HCT116 (cell line): ENCODE measurements at regions not wholly inside any gene's neighbourhood (a gene's known extent, or its start where the extent isn't known, plus 50 kb on each side); places are given as distances from the start of the nearest gene placed in this dataset.

Experiments used
- ATAC-seq: fragments of 200-7000 bp; cut with Tn5 transposase; 2 replicates; pipeline ENCODE4 v1.9.1; 2020; ENCODE audit warnings: mild to moderate bottlenecking, moderate library complexity
- BruUV-seq: library from RNA; stranded (reverse); fragments of 400-500 nt; replicated peaks from 2 replicates; lab custom pipeline; 2021; lab: Mats Ljungman, UMichigan
- CTCF ChIA-PET: fragments of 300-600 bp; sonication (Branson Sonifier 250); formaldehyde crosslinking; loops from one replicate; lab custom pipeline; 2021; ENCODE audit warnings: antibody characterized with exemption; lab: Charles Lee
- POLR2A ChIA-PET: fragments of 300-600, 350-600 bp; sonication (Branson Sonifier 250); formaldehyde crosslinking; loops from one replicate; lab custom pipeline; 2021; ENCODE audit warnings: antibody characterized with exemption; lab: Charles Lee
- RAD21 ChIA-PET, 2 experiments: fragments of 300-600 bp; sonication (Branson Sonifier 250); formaldehyde crosslinking; loops; one replicate each; lab custom pipeline; 2023; ENCODE audit warnings: low total read pairs in 2 of 2; ENCODE audit not compliant: uncharacterized antibody in 2 of 2, unreplicated experiment in 2 of 2, low non-redundant PET in 1 of 2; lab: Charles Lee
- DNase-seq: peaks from one replicate; pipeline ENCODE4 v3.0.0-alpha.2; 2010; ENCODE audit warnings: low read depth, low spot score
- H2AFZ ChIP-seq: fragments of 200-600 bp; shearing (Covaris generic), sonication (generic); 2 replicates; pipeline ENCODE4 v1.6.1; 2017; ENCODE audit warnings: low read depth, mixed run types, mixed read lengths, antibody characterized with exemption, low read length; ENCODE audit not compliant: poor library complexity, severe bottlenecking
- H3K27ac ChIP-seq: 2 replicates; pipeline ENCODE4 v1.5.1; 2012; ENCODE audit warnings: low read depth, low read length
- H3K27me3 ChIP-seq: fragments of 200-600 bp; sonication (generic); 2 replicates; pipeline ENCODE4 v1.6.1; 2016; ENCODE audit warnings: mixed run types, low read length, mixed read lengths; ENCODE audit not compliant: insufficient read depth
- H3K36me3 ChIP-seq, 2 experiments: fragments of 200-500 bp in 1 of 2; fragments of 200-600 bp in 1 of 2; sonication (Bioruptor generic) in 1 of 2; sonication (generic) in 1 of 2; 2 replicates each; pipeline versions ENCODE4 v1.5.1 to v1.6.1; 2014 to 2016; ENCODE audit warnings: low read length in 2 of 2, inconsistent platforms in 1 of 2, mixed read lengths in 1 of 2, mixed run types in 1 of 2; ENCODE audit not compliant: insufficient read depth in 2 of 2, control insufficient read depth in 1 of 2
- H3K4me1 ChIP-seq, 2 experiments: fragments of 200-600 bp in 1 of 2; sonication (generic) in 1 of 2; 2 replicates each; pipeline versions ENCODE4 v1.5.1 to v1.6.1; 2012 to 2017; ENCODE audit warnings: low read length in 2 of 2, inconsistent platforms in 1 of 2, mild to moderate bottlenecking in 1 of 2, mixed read lengths in 1 of 2, mixed run types in 1 of 2, moderate library complexity in 1 of 2; ENCODE audit not compliant: insufficient read depth in 2 of 2, control insufficient read depth in 1 of 2
- H3K4me2 ChIP-seq: fragments of 200-600 bp; sonication (generic); 2 replicates; pipeline ENCODE4 v1.6.1; 2017; ENCODE audit warnings: mixed run types, low read length, mixed read lengths
- H3K4me3 ChIP-seq, 2 experiments: fragments of 200-600 bp in 1 of 2; sonication (generic) in 1 of 2; replicated peaks in 1 of 2; 2 replicates each; pipeline ENCODE4 v1.5.1; 2011 to 2016; ENCODE audit warnings: low read length in 2 of 2, control low read depth in 1 of 2, low read depth in 1 of 2, mild to moderate bottlenecking in 1 of 2, mixed read lengths in 1 of 2, mixed run types in 1 of 2
- H3K79me2 ChIP-seq: fragments of 200-600 bp; sonication (generic); 2 replicates; pipeline ENCODE4 v1.6.1; 2017; ENCODE audit warnings: mild to moderate bottlenecking, mixed run types, low read length, moderate library complexity, mixed read lengths; ENCODE audit not compliant: insufficient read depth
- H3K9ac ChIP-seq: fragments of 200-600 bp; sonication (generic); 2 replicates; pipeline ENCODE4 v1.6.1; 2016; ENCODE audit warnings: low read length, mixed read lengths
- H3K9me2 ChIP-seq: fragments of 200-600 bp; sonication (generic), shearing (Covaris generic); 2 replicates; pipeline ENCODE4 v1.6.1; 2017; ENCODE audit warnings: mixed run types, mild to moderate bottlenecking, moderate library complexity; ENCODE audit not compliant: insufficient read depth
- H3K9me3 ChIP-seq, 2 experiments: fragments of 200-500 bp in 1 of 2; fragments of 200-600 bp in 1 of 2; sonication (Bioruptor generic) in 1 of 2; sonication (generic) in 1 of 2; 2 replicates each; pipeline ENCODE4 v1.6.1; 2014 to 2017; ENCODE audit warnings: low read length in 2 of 2, mixed read lengths in 2 of 2, inconsistent platforms in 1 of 2, low read depth in 1 of 2, mild to moderate bottlenecking in 1 of 2, mixed run types in 1 of 2, moderate library complexity in 1 of 2; ENCODE audit not compliant: control insufficient read depth in 1 of 2, insufficient read depth in 1 of 2
- H4K20me1 ChIP-seq: fragments of 200-600 bp; sonication (generic), shearing (Covaris generic); 2 replicates; pipeline ENCODE4 v1.6.1; 2017; ENCODE audit warnings: mixed run types, mild to moderate bottlenecking, moderate library complexity; ENCODE audit not compliant: insufficient read depth
- ATF3 ChIP-seq: IDR thresholded peaks from 2 replicates; pipeline ENCODE4 v1.6.1; 2012
- CBX3 ChIP-seq: IDR thresholded peaks from 2 replicates; pipeline ENCODE4 v1.6.1; 2012; ENCODE audit warnings: low read depth
- CEBPB ChIP-seq: IDR thresholded peaks from 2 replicates; pipeline ENCODE4 v1.6.1; 2012; ENCODE audit warnings: low read depth
- CTCF ChIP-seq, 3 experiments: fragments of 200-600 bp in 1 of 3; sonication (generic) in 1 of 3; IDR thresholded peaks in 2 of 3; conservative IDR thresholded peaks in 1 of 3; 2 replicates each; pipeline ENCODE4 v1.5.1; 2012 to 2017; ENCODE audit warnings: low read depth in 2 of 3, low read length in 2 of 3, antibody characterized with exemption in 1 of 3, borderline replicate concordance in 1 of 3, control low read depth in 1 of 3, mild to moderate bottlenecking in 1 of 3, mixed read lengths in 1 of 3, mixed run types in 1 of 3, moderate library complexity in 1 of 3; ENCODE audit not compliant: insufficient read depth in 1 of 3
- EZH2 ChIP-seq: fragments of 200-600 bp; sonication (generic); IDR thresholded peaks from 2 replicates; pipeline ENCODE4 v1.6.1; 2017; ENCODE audit warnings: antibody characterized with exemption, mixed run types
- FOSL1 ChIP-seq: IDR thresholded peaks from 2 replicates; pipeline ENCODE4 v1.6.1; 2012; ENCODE audit warnings: low read depth
- POLR2AphosphoS5 ChIP-seq: IDR thresholded peaks from 2 replicates; pipeline ENCODE4 v1.6.1; 2011; ENCODE audit warnings: mild to moderate bottlenecking, low read depth, low read length, moderate library complexity
- RAD21 ChIP-seq: IDR thresholded peaks from 2 replicates; pipeline ENCODE4 v1.6.1; 2012; ENCODE audit warnings: low read depth, mild to moderate bottlenecking
- SIN3A ChIP-seq: IDR thresholded peaks from 2 replicates; pipeline ENCODE4 v1.6.1; 2012; ENCODE audit warnings: low read depth
- SP1 ChIP-seq: IDR thresholded peaks from 2 replicates; pipeline ENCODE4 v1.6.1; 2012; ENCODE audit warnings: low read depth
- YY1 ChIP-seq: IDR thresholded peaks from 2 replicates; pipeline ENCODE4 v1.6.1; 2011; ENCODE audit warnings: low read length, low read depth, moderate library complexity, mild to moderate bottlenecking; ENCODE audit not compliant: insufficient replicate concordance; ENCODE audit errors: extremely low read depth
- intact Hi-C: fragments of 100-400 bp; cut with micrococcal nuclease; formaldehyde crosslinking; loops from 2 replicates; pipeline ENCODE4 v1.10.0; 2022

DNA sequence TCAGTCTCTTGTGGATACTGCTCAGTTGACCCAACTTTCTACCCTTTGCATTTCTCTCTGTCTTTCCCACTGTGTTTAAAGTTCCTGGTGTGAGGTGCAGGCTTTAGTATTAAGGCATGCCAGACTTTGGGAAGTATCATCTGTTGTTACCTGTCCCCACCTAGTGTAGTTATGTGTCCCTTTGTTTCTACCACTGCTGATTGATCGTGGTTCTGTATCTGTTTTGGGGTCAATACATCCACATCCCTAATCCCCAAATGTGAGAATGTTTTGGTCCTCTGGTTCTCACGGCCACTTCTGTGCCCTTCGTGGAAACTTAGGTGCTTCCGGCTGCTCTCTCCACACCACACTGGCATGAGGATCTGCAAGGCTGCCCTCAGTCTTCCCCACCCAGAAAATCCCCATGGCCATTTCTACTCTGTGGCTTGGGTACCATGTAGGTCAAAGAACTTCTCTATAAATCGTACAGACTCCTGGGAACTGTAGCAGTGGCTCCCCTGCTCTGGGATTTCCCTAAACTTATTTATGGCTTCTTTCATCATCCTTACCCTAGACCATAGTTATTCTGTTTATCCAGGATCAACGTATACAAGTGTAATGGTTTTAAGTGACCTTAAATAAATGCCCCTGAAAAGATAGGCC is 443.2 kb downstream of the XYLT1 start:
- DNase-seq (no peak), ATAC-seq (no peak)
- ChIA-PET POLR2A (no interaction called here), CTCF (no interaction called here), RAD21 (no interaction called here)
- Histone ChIP-seq H3K9me3 (no peaks in the 10 kb centered on the region), H3K79me2 (no peaks in the 10 kb centered on the region), H2AFZ (no peak overlapping the region), H3K27me3 (no peaks in the 10 kb centered on the region), H3K9me2 (no peaks in the 10 kb centered on the region), H3K9ac (no peak overlapping the region), H3K4me2 (no peak overlapping the region)
- no TSS peak for BruUV-seq
- intact Hi-C loops = no loop called here
- TF ChIP-seq YY1 (no peak), SIN3A (no peak), CEBPB (no peak), CBX3 (no peak), ATF3 (no peak)
- TF ChIP-seq, all 23 proteins: peak for 0
- Histone ChIP-seq H3K4me1 (no peaks in the 10 kb centered on the region), H3K27ac (no peak overlapping the region), H3K4me3 (no peak overlapping the region), H3K36me3 (no peaks in the 10 kb centered on the region), H4K20me1 (no peaks in the 10 kb centered on the region)

GRCh38 chr16:17029602-17030350 is 441.0 kb downstream of the XYLT1 start:
- CTCF ChIA-PET = no interaction called here
- Histone ChIP-seq H2AFZ (no peak overlapping the region), H3K36me3 (no peaks in the 10 kb centered on the region), H3K9ac (no peak overlapping the region), H3K9me3 (no peaks in the 10 kb centered on the region), H3K27me3 (no peaks in the 10 kb centered on the region), H3K9me2 (no peaks in the 10 kb centered on the region), H3K4me3 (no peak overlapping the region), H3K4me1 (no peaks in the 10 kb centered on the region), H3K79me2 (no peaks in the 10 kb centered on the region), H3K4me2 (no peak overlapping the region), H4K20me1 (no peaks in the 10 kb centered on the region), H3K27ac (no peak overlapping the region)
- intact Hi-C loops = no loop called here
- RAD21 ChIA-PET = no interaction called here
- DNase-seq (no peak), ATAC-seq (no peak)
- TF ChIP-seq POLR2AphosphoS5 = no peak
- no peak for TF ChIP-seq EZH2
- TF ChIP-seq CEBPB = no peak
- TF ChIP-seq ATF3 = no peak
- TF ChIP-seq SP1 = no peak
- TF ChIP-seq CTCF (IDR thresholded peaks at IDR 0.05 in 2 of 3, conservative IDR thresholded peaks at IDR 0.05 in 1 of 3; ENCODE audit: borderline replicate concordance in 1 of 3, insufficient read depth in 1 of 3, low read depth in 2 of 3, low read length in 2 of 3) = no peak
- no peak for TF ChIP-seq FOSL1
- TF ChIP-seq RAD21 = no peak
- POLR2A ChIA-PET = no interaction called here
- BruUV-seq = no TSS peak
